Omental fat pad (tissue), 3 donors: ENCODE measurements at regions not wholly inside any gene's neighbourhood (a gene's known extent, or its start where the extent isn't known, plus 50 kb on each side); places are given as distances from the start of the nearest gene placed in this dataset.
"Not testable (repeated sequence)": the region's sequence is repeated elsewhere in the genome, so short reads cannot be mapped to it uniquely, and the experiment has no call there.

Experiments used
- ATAC-seq: fragments of 150-250 bp; one replicate; pipeline ENCODE4 v1.9.1; 2016; ENCODE audit warnings: mild to moderate bottlenecking, moderate library complexity; ENCODE audit not compliant: low FRiP score
- DNase-seq: peaks from one replicate; pipeline ENCODE4 v3.0.0-alpha.2; 2019; ENCODE audit warnings: low spot score
- CTCF ChIP-seq, 3 donors: fragments of 450-650 bp; IDR thresholded peaks; one replicate each; pipeline ENCODE4 v1.5.1; 2016 to 2017; ENCODE audit warnings: antibody characterized with exemption in 3 of 3, mild to moderate bottlenecking in 3 of 3, moderate library complexity in 2 of 3

- no peak for DNase-seq
- ATAC-seq, result no peak
- no peak for TF ChIP-seq CTCF (IDR thresholded peaks at IDR 0.05)
Observed at GRCh38 chrX:121356139-121356849, 308.9 kb downstream of the GLUD2 start.

- ATAC-seq, result no peak
- no peak for TF ChIP-seq CTCF (IDR thresholded peaks at IDR 0.05)
Observed at GRCh38 chrX:121356850-121357171, 309.4 kb downstream of the GLUD2 start.

GRCh38 chrX:121360280-121360679 is 312.9 kb downstream of the GLUD2 start:
- no peak for TF ChIP-seq CTCF (IDR thresholded peaks at IDR 0.05)
- DNase-seq, result no peak
- ATAC-seq, result no peak

More at GRCh38 chrX:121356850-121357171, 309.4 kb downstream of the GLUD2 start:
- no peak for DNase-seq

- DNase-seq, result no peak
- ATAC-seq, result no peak
- TF ChIP-seq CTCF (IDR thresholded peaks at IDR 0.05), result no peak
Observed at GRCh38 chrX:121365572-121366161, 318.3 kb downstream of the GLUD2 start.

GRCh38 chrX:121374471-121374870 is 327.1 kb downstream of the GLUD2 start:
- ATAC-seq, result no peak
- no peak for DNase-seq
- no peak for TF ChIP-seq CTCF (IDR thresholded peaks at IDR 0.05)

- not testable (repeated sequence) for DNase-seq, ATAC-seq
Observed at GRCh38 chrX:121381915-121382314, 334.5 kb downstream of the GLUD2 start.

GRCh38 chrX:121389976-121390714 is 342.7 kb downstream of the GLUD2 start:
- TF ChIP-seq CTCF (IDR thresholded peaks at IDR 0.05), result no peak
- no peak for DNase-seq
- no peak for ATAC-seq
